ENCODE measurements at regions not wholly inside any gene's neighbourhood (a gene's known extent, or its start where the extent isn't known, plus 50 kb on each side); places are given as distances from the start of the nearest gene placed in this dataset.

DNA sequence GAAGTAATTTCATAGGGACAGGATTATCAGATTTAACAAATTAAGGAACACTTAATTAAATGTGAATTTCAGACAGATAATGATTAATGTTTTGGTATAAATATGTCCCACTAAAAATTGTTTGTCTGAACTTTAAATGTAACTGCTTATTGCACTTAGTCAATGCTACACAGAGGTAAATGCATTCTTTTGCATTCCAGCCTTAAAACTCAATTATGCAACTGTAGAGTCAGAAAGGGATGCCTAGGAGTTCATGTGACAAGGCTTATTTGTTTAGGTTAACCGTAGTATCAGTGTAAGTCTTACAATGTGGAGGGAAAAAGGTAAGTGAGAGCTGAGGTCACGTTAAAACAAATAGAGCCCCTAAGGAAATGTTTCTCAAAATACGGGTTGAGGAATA, 347.2 kb upstream of the ARGLU1 start:
- no peak for FAIRE-seq
- TF ChIP-seq JUN (IDR thresholded peaks at IDR 0.05; ENCODE audit: borderline replicate concordance, insufficient read depth, insufficient read length, low read depth), result no peak
- TF ChIP-seq MYC (IDR thresholded peaks at IDR 0.05; ENCODE audit: low read depth, low read length), result no peak
- peaks cover 10 to 17% of the 10 kb centered on the region in 2 experiments for H3K27me3 ChIP-seq (ENCODE audit: control insufficient read depth in 2 of 2, insufficient read depth in 2 of 2, low read length in 2 of 2)
- H2AFZ ChIP-seq (ENCODE audit: low read depth, low read length), result no peak overlapping the region
- intact Hi-C loops (cut with micrococcal nuclease), result loop anchor here (5.0 to 10.0 kb wide), 7 partner anchors 272 to 1928 kb away; no protein-coding TSS in a partner anchor
- H3K4me1 ChIP-seq (ENCODE audit: control insufficient read depth, extremely low read depth, insufficient read depth, low read length), result peaks cover 20% of the 10 kb centered on the region
- H3K4me2 ChIP-seq (ENCODE audit: insufficient read depth, low read length), result no peak overlapping the region
- H3K27ac ChIP-seq (ENCODE audit: insufficient read depth, low read depth, low read length), result no peak overlapping the region
- no peaks in the 10 kb centered on the region for H3K36me3 ChIP-seq (ENCODE audit: control insufficient read depth in 2 of 2, extremely low read depth in 1 of 2, insufficient read depth in 2 of 2, low read length in 2 of 2)
- dilution Hi-C loops (cut with MboI; ENCODE audit: extremely low pct_ligation_motif_present, low sequenced_read_pairs), result no loop called here
- ChIA-PET POLR2A (no interaction called here), CTCF (no interaction called here)
- BruUV-seq (replicated peaks), result no TSS peak
- DNase-seq (ENCODE audit: low read depth, low spot score), result no peak
- H3K79me2 ChIP-seq (ENCODE audit: control insufficient read depth, insufficient read depth, low read length), result no peaks in the 10 kb centered on the region
- H3K9ac ChIP-seq (replicated peaks; ENCODE audit: extremely low read depth, insufficient read depth, low read length), result no peak overlapping the region
- no peaks in the 10 kb centered on the region for H3K9me3 ChIP-seq (replicated peaks; ENCODE audit: control insufficient read depth, insufficient read depth, low read length)
- no peaks in the 10 kb centered on the region for H3K9me1 ChIP-seq (replicated peaks; ENCODE audit: control insufficient read depth, extremely low read depth, insufficient read depth, low read length)
- no peak overlapping the region for H3K4me3 ChIP-seq (replicated peaks in 1 of 3; ENCODE audit: insufficient read depth in 1 of 3, low read depth in 1 of 3, low read length in 3 of 3)
- H4K20me1 ChIP-seq (replicated peaks; ENCODE audit: control insufficient read depth, extremely low read depth, insufficient read depth, low read length), result no peaks in the 10 kb centered on the region

GRCh38 chr13:106911627-106912026, 343.7 kb upstream of the ARGLU1 start:
- no peak overlapping the region for H3K9ac ChIP-seq (replicated peaks; ENCODE audit: extremely low read depth, insufficient read depth, low read length)
- DNase-seq (ENCODE audit: low read depth, low spot score) (no peak), FAIRE-seq (no peak)
- dilution Hi-C loops (cut with MboI; ENCODE audit: extremely low pct_ligation_motif_present, low sequenced_read_pairs), result no loop called here
- TF ChIP-seq GATA2 (IDR thresholded peaks at IDR 0.05; ENCODE audit: insufficient read depth, insufficient read length, low read depth, low read length) (no peak), FOS (IDR thresholded peaks at IDR 0.05; ENCODE audit: borderline replicate concordance, insufficient read depth, low read length) (no peak)
- H4K20me1 ChIP-seq (replicated peaks; ENCODE audit: control insufficient read depth, extremely low read depth, insufficient read depth, low read length), result no peaks in the 10 kb centered on the region
- ChIA-PET CTCF (no interaction called here), POLR2A (no interaction called here)
- no TSS peak for BruUV-seq (replicated peaks)
- H3K27me3 ChIP-seq (ENCODE audit: control insufficient read depth in 2 of 2, insufficient read depth in 2 of 2, low read length in 2 of 2), result peaks cover 22 to 26% of the 10 kb centered on the region in 2 experiments
- intact Hi-C loops (cut with micrococcal nuclease), result loop anchor here (10.0 kb wide), 1 partner anchor 1717 kb away; no protein-coding TSS in a partner anchor
- H3K9me1 ChIP-seq (replicated peaks; ENCODE audit: control insufficient read depth, extremely low read depth, insufficient read depth, low read length), result no peaks in the 10 kb centered on the region
- no peak overlapping the region for H3K4me2 ChIP-seq (ENCODE audit: insufficient read depth, low read length)
- H3K36me3 ChIP-seq (ENCODE audit: control insufficient read depth in 2 of 2, extremely low read depth in 1 of 2, insufficient read depth in 2 of 2, low read length in 2 of 2), result no peaks in the 10 kb centered on the region
- H2AFZ ChIP-seq (ENCODE audit: low read depth, low read length), result no peak overlapping the region
- no peak overlapping the region for H3K27ac ChIP-seq (ENCODE audit: insufficient read depth, low read depth, low read length)
- no peak overlapping the region for H3K4me3 ChIP-seq (replicated peaks in 1 of 3; ENCODE audit: insufficient read depth in 1 of 3, low read depth in 1 of 3, low read length in 3 of 3)
- peaks cover under 1% of the 10 kb centered on the region for H3K4me1 ChIP-seq (ENCODE audit: control insufficient read depth, extremely low read depth, insufficient read depth, low read length)
- H3K79me2 ChIP-seq (ENCODE audit: control insufficient read depth, insufficient read depth, low read length), result no peaks in the 10 kb centered on the region
- H3K9me3 ChIP-seq (replicated peaks; ENCODE audit: control insufficient read depth, insufficient read depth, low read length), result no peaks in the 10 kb centered on the region
